Stimulated activated naive CD8-positive, alpha-beta T cell treated with anti-CD3 and anti-CD28 coated beads, Interleukin-15, Interleukin-2, amounts not matched to agents 100 ng/mL and 50 ng/mL, for 24 hours (primary cell): ENCODE measurements at regions not wholly inside any gene's neighbourhood (a gene's known extent, or its start where the extent isn't known, plus 50 kb on each side); places are given as distances from the start of the nearest gene placed in this dataset.

ENCODE experiments used
- H3K27ac Mint-ChIP-seq: one replicate; pipeline ENCODE4 v1.8.0; 2021; ENCODE audit warnings: mild to moderate bottlenecking, mixed read lengths
- H3K27me3 Mint-ChIP-seq: one replicate; pipeline ENCODE4 v1.8.0; 2021; ENCODE audit warnings: mixed read lengths
- H3K36me3 Mint-ChIP-seq: one replicate; pipeline ENCODE4 v1.8.0; 2021; ENCODE audit warnings: low read depth, mixed read lengths
- H3K4me1 Mint-ChIP-seq: one replicate; pipeline ENCODE4 v1.8.0; 2021; ENCODE audit warnings: low read depth, mixed read lengths
- H3K4me3 Mint-ChIP-seq: one replicate; pipeline ENCODE4 v1.8.0; 2021; ENCODE audit warnings: mild to moderate bottlenecking, mixed read lengths
- H3K9me3 Mint-ChIP-seq: one replicate; pipeline ENCODE4 v1.8.0; 2021; ENCODE audit warnings: mixed read lengths

DNA sequence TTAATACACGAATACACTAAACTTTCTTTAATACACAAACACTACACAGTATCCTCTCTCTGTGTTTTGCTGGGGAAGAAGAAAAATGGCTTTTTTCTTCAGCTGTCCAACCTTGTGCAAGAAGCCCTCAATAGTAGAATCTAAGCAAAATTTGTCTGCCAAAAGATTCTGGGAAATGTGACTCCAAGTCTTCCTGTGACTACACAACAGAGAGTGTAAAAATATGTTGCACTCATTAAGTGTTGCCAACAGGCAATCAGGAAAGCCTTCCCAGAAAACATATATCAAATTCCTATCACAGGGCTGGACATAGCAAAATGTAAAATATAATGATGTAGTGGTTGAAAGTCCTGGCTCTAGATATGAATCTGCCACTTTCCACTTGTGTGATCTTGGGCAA lies 825.1 kb upstream of the ZWINT start:
- Mint-ChIP-seq H3K36me3 (no peaks in the 10 kb centered on the region), H3K4me3 (no peak overlapping the region), H3K4me1 (no peaks in the 10 kb centered on the region), H3K9me3 (peaks cover 25% of the 10 kb centered on the region), H3K27ac (no peak overlapping the region), H3K27me3 (no peaks in the 10 kb centered on the region)

- Mint-ChIP-seq H3K36me3 (no peaks in the 10 kb centered on the region), H3K27me3 (no peaks in the 10 kb centered on the region), H3K4me3 (no peak overlapping the region), H3K9me3 (peaks cover 8% of the 10 kb centered on the region), H3K4me1 (no peaks in the 10 kb centered on the region), H3K27ac (no peak overlapping the region)
Observed at GRCh38 chr10:57169597-57169996, 808.5 kb upstream of the ZWINT start.

- Mint-ChIP-seq H3K4me1 (no peaks in the 10 kb centered on the region), H3K27ac (no peak overlapping the region), H3K27me3 (no peaks in the 10 kb centered on the region), H3K4me3 (no peak overlapping the region), H3K9me3 (peaks cover 8% of the 10 kb centered on the region), H3K36me3 (no peaks in the 10 kb centered on the region)
Observed at GRCh38 chr10:57168611-57169240, 807.7 kb upstream of the ZWINT start.

DNA sequence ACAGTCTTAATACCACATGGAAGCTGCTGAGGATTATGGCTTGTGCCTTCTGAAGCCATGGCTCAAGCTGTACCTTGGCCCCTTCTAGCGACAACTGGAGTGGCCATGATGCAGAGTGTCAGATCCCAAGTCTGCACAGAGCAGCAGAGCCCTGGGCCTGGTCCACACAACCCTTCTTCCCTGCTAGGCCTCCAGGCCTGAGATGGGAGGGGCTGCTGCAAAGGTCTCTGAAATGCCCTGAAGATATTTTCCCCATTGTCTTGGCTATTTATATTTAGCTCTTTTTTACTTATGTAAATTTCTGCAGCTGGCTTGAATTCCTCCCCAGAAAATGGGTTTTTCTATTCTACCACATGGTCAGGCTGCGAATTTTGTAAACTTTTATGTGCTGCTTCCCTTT lies 804.6 kb upstream of the ZWINT start:
- no peaks in the 10 kb centered on the region for H3K27me3 Mint-ChIP-seq
- no peak overlapping the region for H3K4me3 Mint-ChIP-seq
- no peak overlapping the region for H3K27ac Mint-ChIP-seq
- peaks cover 10% of the 10 kb centered on the region for H3K9me3 Mint-ChIP-seq
- H3K36me3 Mint-ChIP-seq, result no peaks in the 10 kb centered on the region
- no peaks in the 10 kb centered on the region for H3K4me1 Mint-ChIP-seq

GRCh38 chr10:57162231-57162630 lies 801.2 kb upstream of the ZWINT start:
- Mint-ChIP-seq H3K4me1 (no peaks in the 10 kb centered on the region), H3K27me3 (no peaks in the 10 kb centered on the region), H3K4me3 (no peak overlapping the region), H3K27ac (no peak overlapping the region), H3K9me3 (peaks cover 9% of the 10 kb centered on the region), H3K36me3 (no peaks in the 10 kb centered on the region)

DNA sequence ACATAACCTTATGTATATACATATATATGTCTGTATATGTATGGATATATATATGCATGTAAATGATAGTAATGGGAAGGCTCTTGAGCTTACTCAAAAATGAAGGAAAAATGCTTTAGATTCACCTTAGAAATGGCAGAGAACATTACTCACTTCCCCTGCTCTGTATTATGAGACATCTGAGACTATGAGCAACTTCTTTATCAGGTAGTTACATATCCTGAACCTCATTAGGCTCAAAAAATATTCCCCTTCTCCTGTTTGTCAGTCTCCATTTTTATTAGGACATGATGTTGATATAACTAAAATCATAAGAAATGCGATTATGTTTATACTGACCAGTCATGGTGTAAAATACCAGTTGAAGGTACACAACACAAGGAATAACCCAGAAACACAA lies 800.1 kb upstream of the ZWINT start:
- H3K9me3 Mint-ChIP-seq, result peaks cover 6% of the 10 kb centered on the region
- no peaks in the 10 kb centered on the region for H3K4me1 Mint-ChIP-seq
- no peak overlapping the region for H3K4me3 Mint-ChIP-seq
- H3K27me3 Mint-ChIP-seq, result no peaks in the 10 kb centered on the region
- H3K36me3 Mint-ChIP-seq, result no peaks in the 10 kb centered on the region
- no peak overlapping the region for H3K27ac Mint-ChIP-seq

GRCh38 chr10:57145548-57145947 lies 784.5 kb upstream of the ZWINT start:
- H3K27me3 Mint-ChIP-seq, result no peaks in the 10 kb centered on the region
- H3K4me1 Mint-ChIP-seq, result no peaks in the 10 kb centered on the region
- H3K27ac Mint-ChIP-seq, result no peak overlapping the region
- no peak overlapping the region for H3K4me3 Mint-ChIP-seq
- peaks cover 4% of the 10 kb centered on the region for H3K9me3 Mint-ChIP-seq
- H3K36me3 Mint-ChIP-seq, result no peaks in the 10 kb centered on the region

DNA sequence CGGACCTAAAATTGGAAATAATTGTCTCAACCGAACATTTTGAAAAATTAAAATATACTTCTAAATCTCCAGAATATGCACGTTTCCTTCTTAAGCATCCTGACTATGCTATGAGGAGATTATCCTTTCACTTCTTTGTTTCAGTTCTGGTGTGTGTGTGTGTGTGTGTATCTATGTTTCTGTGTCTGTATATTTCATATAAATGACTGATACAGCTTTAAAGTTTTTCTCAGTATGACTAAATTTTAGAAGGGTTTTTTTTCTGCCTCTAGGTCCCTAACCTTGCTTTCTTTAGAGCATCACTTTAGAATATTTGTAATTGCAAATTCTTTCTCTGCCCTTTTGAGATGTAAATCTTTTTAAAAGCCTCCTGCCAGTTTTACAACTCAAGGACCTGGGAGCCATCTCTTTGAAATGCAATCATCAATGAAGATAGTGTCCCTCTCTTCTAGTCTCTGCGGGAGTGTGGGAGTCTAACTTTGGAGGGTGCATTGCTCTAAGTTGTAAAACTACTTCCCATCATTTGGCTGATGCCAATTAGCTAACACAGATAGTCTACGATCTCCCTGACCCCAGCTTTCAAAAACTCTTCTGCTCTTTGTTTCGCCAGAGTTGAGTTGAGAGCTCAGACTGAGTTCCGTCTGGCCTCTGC lies 782.0 kb upstream of the ZWINT start:
- Mint-ChIP-seq H3K36me3 (no peaks in the 10 kb centered on the region), H3K4me3 (no peak overlapping the region), H3K27ac (no peak overlapping the region), H3K9me3 (peaks cover 8% of the 10 kb centered on the region), H3K4me1 (no peaks in the 10 kb centered on the region), H3K27me3 (no peaks in the 10 kb centered on the region)

DNA sequence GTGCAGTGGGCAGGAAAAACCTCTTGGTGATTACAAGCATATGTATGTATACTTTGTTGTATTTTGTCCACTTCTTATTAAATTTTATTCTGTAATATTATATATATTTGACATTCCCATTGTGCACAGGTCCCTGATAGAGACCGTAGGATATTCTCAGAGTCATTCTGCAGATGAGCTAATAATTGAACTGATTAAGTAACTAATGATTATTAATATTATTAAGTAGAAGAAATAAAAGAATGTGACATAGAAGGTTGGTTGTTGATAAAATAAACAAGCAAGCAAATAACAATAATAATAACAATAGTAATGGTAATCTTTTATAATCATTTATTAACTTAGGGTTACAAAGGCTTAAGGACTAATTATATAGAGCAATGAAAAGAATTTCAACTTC lies 780.6 kb upstream of the ZWINT start:
- peaks cover 3% of the 10 kb centered on the region for H3K9me3 Mint-ChIP-seq
- no peaks in the 10 kb centered on the region for H3K4me1 Mint-ChIP-seq
- no peaks in the 10 kb centered on the region for H3K36me3 Mint-ChIP-seq
- no peak overlapping the region for H3K27ac Mint-ChIP-seq
- H3K27me3 Mint-ChIP-seq, result no peaks in the 10 kb centered on the region
- H3K4me3 Mint-ChIP-seq, result no peak overlapping the region

GRCh38 chr10:57119684-57120083 lies 758.6 kb upstream of the ZWINT start:
- Mint-ChIP-seq H3K27me3 (no peaks in the 10 kb centered on the region), H3K4me3 (no peak overlapping the region), H3K36me3 (no peaks in the 10 kb centered on the region), H3K4me1 (no peaks in the 10 kb centered on the region), H3K9me3 (peaks cover 4% of the 10 kb centered on the region), H3K27ac (no peak overlapping the region)

DNA sequence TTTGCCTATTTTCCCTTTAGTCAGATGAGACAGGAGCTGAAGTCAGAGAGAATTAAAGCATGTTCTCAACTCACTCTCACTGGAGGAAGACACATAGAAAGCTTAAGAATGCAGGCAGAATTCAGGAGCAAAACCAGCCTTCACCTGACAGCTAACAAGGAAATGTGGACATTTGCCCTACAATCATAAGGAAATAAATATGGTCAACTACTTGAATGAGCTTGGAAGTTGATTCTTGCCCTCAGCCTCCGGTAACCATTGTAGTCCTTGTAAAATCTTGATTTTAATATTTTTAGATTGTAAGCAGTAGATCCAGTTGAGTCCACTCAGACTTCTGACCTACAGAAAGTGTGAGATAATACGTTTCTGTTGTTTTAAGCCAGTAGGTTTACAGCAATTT lies 752.5 kb upstream of the ZWINT start:
- Mint-ChIP-seq H3K36me3 (no peaks in the 10 kb centered on the region), H3K4me3 (no peak overlapping the region), H3K27ac (no peak overlapping the region), H3K4me1 (no peaks in the 10 kb centered on the region), H3K27me3 (no peaks in the 10 kb centered on the region), H3K9me3 (no peaks in the 10 kb centered on the region)

- Mint-ChIP-seq H3K4me3 (no peak overlapping the region), H3K27ac (no peak overlapping the region), H3K9me3 (no peaks in the 10 kb centered on the region), H3K4me1 (no peaks in the 10 kb centered on the region), H3K27me3 (no peaks in the 10 kb centered on the region), H3K36me3 (no peaks in the 10 kb centered on the region)
Observed at GRCh38 chr10:57102236-57102635, 741.2 kb upstream of the ZWINT start.

DNA sequence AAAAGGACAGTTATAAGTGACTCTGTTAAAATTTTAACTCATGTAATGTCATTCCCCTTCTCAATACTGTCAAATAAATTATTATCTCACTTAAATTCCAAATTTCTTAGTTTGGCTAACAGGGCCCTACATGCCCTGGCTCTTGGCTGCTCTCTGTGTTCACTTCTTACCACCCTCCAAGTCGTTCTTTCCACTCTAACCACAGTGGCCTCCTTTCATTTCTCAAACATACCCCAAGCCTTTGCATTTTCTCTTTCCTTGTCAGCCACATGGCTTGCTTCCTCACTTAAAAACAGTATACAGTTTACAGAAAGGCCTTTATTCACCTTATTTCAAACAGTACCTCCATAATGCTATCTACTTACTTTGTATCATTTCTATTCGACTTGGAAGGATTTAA lies 737.1 kb upstream of the ZWINT start:
- H3K36me3 Mint-ChIP-seq, result no peaks in the 10 kb centered on the region
- H3K9me3 Mint-ChIP-seq, result peaks cover 5% of the 10 kb centered on the region
- H3K27ac Mint-ChIP-seq, result no peak overlapping the region
- H3K4me3 Mint-ChIP-seq, result no peak overlapping the region
- H3K4me1 Mint-ChIP-seq, result no peaks in the 10 kb centered on the region
- no peaks in the 10 kb centered on the region for H3K27me3 Mint-ChIP-seq

GRCh38 chr10:57096044-57096443 lies 735.0 kb upstream of the ZWINT start:
- Mint-ChIP-seq H3K27ac (no peak overlapping the region), H3K9me3 (peaks cover 7% of the 10 kb centered on the region), H3K4me3 (no peak overlapping the region), H3K4me1 (no peaks in the 10 kb centered on the region), H3K27me3 (no peaks in the 10 kb centered on the region), H3K36me3 (no peaks in the 10 kb centered on the region)

- Mint-ChIP-seq H3K27ac (no peak overlapping the region), H3K4me1 (no peaks in the 10 kb centered on the region), H3K4me3 (no peak overlapping the region), H3K36me3 (no peaks in the 10 kb centered on the region), H3K27me3 (no peaks in the 10 kb centered on the region), H3K9me3 (peaks cover 7% of the 10 kb centered on the region)
Observed at GRCh38 chr10:57094965-57095364, 733.9 kb upstream of the ZWINT start.

GRCh38 chr10:57094083-57094482 lies 733.0 kb upstream of the ZWINT start:
- Mint-ChIP-seq H3K4me1 (no peaks in the 10 kb centered on the region), H3K4me3 (no peak overlapping the region), H3K27me3 (no peaks in the 10 kb centered on the region), H3K27ac (no peak overlapping the region), H3K9me3 (peaks cover 7% of the 10 kb centered on the region), H3K36me3 (no peaks in the 10 kb centered on the region)
